ENCODE measurements at regions not wholly inside any gene's neighbourhood (a gene's known extent, or its start where the extent isn't known, plus 50 kb on each side); places are given as distances from the start of the nearest gene placed in this dataset.

GRCh38 chr2:56107502-56108220 lies 76.1 kb upstream of the CCDC85A start:
- H3K9me3 ChIP-seq (ENCODE audit: severe bottlenecking): no peaks in the 10 kb centered on the region
- H3K4me3 ChIP-seq (ENCODE audit: severe bottlenecking): no peak overlapping the region
- H3K27ac ChIP-seq (ENCODE audit: poor library complexity, severe bottlenecking): no peak overlapping the region
- ATAC-seq (ENCODE audit: low read depth) (no peak), DNase-seq (ENCODE audit: low spot score) (no peak)
- no peaks in the 10 kb centered on the region for H3K27me3 ChIP-seq (ENCODE audit: insufficient read depth, poor library complexity, severe bottlenecking)
- no peaks in the 10 kb centered on the region for H3K4me1 ChIP-seq (ENCODE audit: insufficient read depth, poor library complexity, severe bottlenecking)
- H3K36me3 ChIP-seq (ENCODE audit: low read depth): no peaks in the 10 kb centered on the region
- TF ChIP-seq, protein P1, sequence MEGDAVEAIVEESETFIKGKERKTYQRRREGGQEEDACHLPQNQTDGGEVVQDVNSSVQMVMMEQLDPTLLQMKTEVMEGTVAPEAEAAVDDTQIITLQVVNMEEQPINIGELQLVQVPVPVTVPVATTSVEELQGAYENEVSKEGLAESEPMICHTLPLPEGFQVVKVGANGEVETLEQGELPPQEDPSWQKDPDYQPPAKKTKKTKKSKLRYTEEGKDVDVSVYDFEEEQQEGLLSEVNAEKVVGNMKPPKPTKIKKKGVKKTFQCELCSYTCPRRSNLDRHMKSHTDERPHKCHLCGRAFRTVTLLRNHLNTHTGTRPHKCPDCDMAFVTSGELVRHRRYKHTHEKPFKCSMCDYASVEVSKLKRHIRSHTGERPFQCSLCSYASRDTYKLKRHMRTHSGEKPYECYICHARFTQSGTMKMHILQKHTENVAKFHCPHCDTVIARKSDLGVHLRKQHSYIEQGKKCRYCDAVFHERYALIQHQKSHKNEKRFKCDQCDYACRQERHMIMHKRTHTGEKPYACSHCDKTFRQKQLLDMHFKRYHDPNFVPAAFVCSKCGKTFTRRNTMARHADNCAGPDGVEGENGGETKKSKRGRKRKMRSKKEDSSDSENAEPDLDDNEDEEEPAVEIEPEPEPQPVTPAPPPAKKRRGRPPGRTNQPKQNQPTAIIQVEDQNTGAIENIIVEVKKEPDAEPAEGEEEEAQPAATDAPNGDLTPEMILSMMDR (IDR thresholded peaks at IDR 0.05; ENCODE audit: poor library complexity, severe bottlenecking): no peak

GRCh38 chr2:56108806-56109205 lies 75.0 kb upstream of the CCDC85A start:
- Histone ChIP-seq H3K36me3 (ENCODE audit: low read depth) (no peaks in the 10 kb centered on the region), H3K4me1 (ENCODE audit: insufficient read depth, poor library complexity, severe bottlenecking) (no peaks in the 10 kb centered on the region), H3K4me3 (ENCODE audit: severe bottlenecking) (no peak overlapping the region), H3K27me3 (ENCODE audit: insufficient read depth, poor library complexity, severe bottlenecking) (no peaks in the 10 kb centered on the region), H3K9me3 (ENCODE audit: severe bottlenecking) (no peaks in the 10 kb centered on the region), H3K27ac (ENCODE audit: poor library complexity, severe bottlenecking) (no peak overlapping the region)
- TF ChIP-seq, protein P1 (IDR thresholded peaks at IDR 0.05; ENCODE audit: poor library complexity, severe bottlenecking): no peak
- DNase-seq (ENCODE audit: low spot score): no peak
- ATAC-seq (ENCODE audit: low read depth): no peak

DNA sequence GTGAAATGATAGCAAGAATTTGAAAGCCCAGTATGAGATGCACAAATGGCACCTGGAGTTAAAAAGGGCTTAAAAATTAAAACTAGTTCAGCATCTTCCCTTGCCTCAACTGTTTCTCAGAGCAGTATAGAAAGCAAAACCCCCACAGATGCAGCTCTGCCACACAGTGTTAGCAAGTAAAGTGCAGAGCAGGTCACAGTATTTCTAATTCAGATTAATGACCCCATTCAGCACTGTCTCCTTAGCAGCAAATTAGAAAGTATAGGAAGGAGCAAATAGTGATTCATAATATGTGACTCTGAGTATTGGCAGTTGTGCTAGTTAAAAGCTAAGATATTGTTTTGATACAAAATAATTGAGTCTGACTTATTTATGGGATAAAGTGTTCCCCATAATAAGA lies 73.8 kb upstream of the CCDC85A start:
- DNase-seq (ENCODE audit: low spot score) (no peak), ATAC-seq (ENCODE audit: low read depth) (no peak)
- Histone ChIP-seq H3K27ac (ENCODE audit: poor library complexity, severe bottlenecking) (no peak overlapping the region), H3K9me3 (ENCODE audit: severe bottlenecking) (no peaks in the 10 kb centered on the region), H3K4me1 (ENCODE audit: insufficient read depth, poor library complexity, severe bottlenecking) (no peaks in the 10 kb centered on the region), H3K27me3 (ENCODE audit: insufficient read depth, poor library complexity, severe bottlenecking) (no peaks in the 10 kb centered on the region), H3K4me3 (ENCODE audit: severe bottlenecking) (no peak overlapping the region), H3K36me3 (ENCODE audit: low read depth) (no peaks in the 10 kb centered on the region)
- TF ChIP-seq, protein P1 (IDR thresholded peaks at IDR 0.05; ENCODE audit: poor library complexity, severe bottlenecking): no peak

DNA sequence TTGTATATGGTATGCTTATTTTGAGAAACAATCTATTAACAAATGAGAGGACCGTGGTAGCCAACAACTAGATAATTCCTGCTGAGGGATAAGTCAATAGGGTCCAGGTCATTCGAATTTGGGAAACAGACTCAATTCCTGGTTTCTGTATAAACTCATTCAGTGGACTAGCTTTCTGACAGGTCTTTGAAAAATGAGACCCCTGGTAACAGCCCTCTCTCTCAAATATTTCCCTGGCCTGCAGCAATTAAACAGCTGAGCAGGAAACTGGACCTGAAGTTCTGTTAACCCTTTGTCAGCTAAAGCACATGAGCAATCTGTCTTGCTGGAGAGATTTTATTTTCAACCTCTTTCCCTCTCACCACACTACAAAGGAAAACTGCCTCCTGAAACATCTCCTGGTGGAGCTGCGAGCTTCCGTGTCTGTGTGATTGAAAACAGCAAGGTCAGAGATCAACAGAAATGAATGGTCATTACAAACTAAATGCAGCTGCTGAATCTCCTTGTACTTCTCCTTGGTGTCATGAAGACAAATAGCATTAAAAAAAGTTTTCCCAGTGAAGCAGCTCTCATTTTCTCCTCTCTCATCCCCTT lies 70.3 kb upstream of the CCDC85A start:
- ATAC-seq (ENCODE audit: low read depth): no peak

More for the DNA sequence above, 70.3 kb upstream of the CCDC85A start:
- no peak for DNase-seq (ENCODE audit: low spot score)
- no peaks in the 10 kb centered on the region for H3K9me3 ChIP-seq (ENCODE audit: severe bottlenecking)
- no peaks in the 10 kb centered on the region for H3K36me3 ChIP-seq (ENCODE audit: low read depth)
- no peaks in the 10 kb centered on the region for H3K4me1 ChIP-seq (ENCODE audit: insufficient read depth, poor library complexity, severe bottlenecking)
- H3K27me3 ChIP-seq (ENCODE audit: insufficient read depth, poor library complexity, severe bottlenecking): no peaks in the 10 kb centered on the region
- no peak overlapping the region for H3K4me3 ChIP-seq (ENCODE audit: severe bottlenecking)
- TF ChIP-seq, protein P1 (IDR thresholded peaks at IDR 0.05; ENCODE audit: poor library complexity, severe bottlenecking): no peak
- H3K27ac ChIP-seq (ENCODE audit: poor library complexity, severe bottlenecking): no peak overlapping the region
